Neural cell (in vitro differentiated cells): ENCODE measurements at regions not wholly inside any gene's neighbourhood (a gene's known extent, or its start where the extent isn't known, plus 50 kb on each side); places are given as distances from the start of the nearest gene placed in this dataset.

Experiments used
- H2AFZ ChIP-seq: fragments of 200-600, 300-800 bp; sonication (generic), shearing (Covaris generic); 2 replicates; pipeline ENCODE4 v1.6.0; 2014; ENCODE audit warnings: low read depth, mild to moderate bottlenecking, antibody characterized with exemption, low read length, moderate library complexity
- H3F3A ChIP-seq: fragments of 200-600 bp; shearing (Covaris generic); 2 replicates; pipeline ENCODE4 v1.6.1; 2016; ENCODE audit warnings: mild to moderate bottlenecking, moderate library complexity, mixed read lengths, antibody characterized with exemption, low read length; ENCODE audit not compliant: insufficient read depth, poor library complexity, severe bottlenecking
- H3K27ac ChIP-seq: fragments of 200-600, 300-800 bp; sonication (generic), shearing (Covaris generic); 2 replicates; pipeline ENCODE4 v1.5.1; 2014; ENCODE audit warnings: mild to moderate bottlenecking, low read length, moderate library complexity
- H3K27me3 ChIP-seq: fragments of 300-800, 200-600 bp; sonication (generic), shearing (Covaris generic); 2 replicates; pipeline ENCODE4 v1.6.0; 2014; ENCODE audit warnings: mild to moderate bottlenecking, low read depth, low read length, moderate library complexity; ENCODE audit not compliant: insufficient read depth
- H3K36me3 ChIP-seq: fragments of 300-800, 200-600 bp; sonication (generic), shearing (Covaris generic); 2 replicates; pipeline ENCODE4 v1.5.1; 2014; ENCODE audit warnings: mild to moderate bottlenecking, antibody characterized with exemption, low read length, moderate library complexity; ENCODE audit not compliant: insufficient read depth
- H3K4me2 ChIP-seq: fragments of 300-800, 200-600 bp; sonication (generic), shearing (Covaris generic); 2 replicates; pipeline ENCODE4 v1.6.0; 2014; ENCODE audit warnings: mild to moderate bottlenecking, low read length
- H3K4me3 ChIP-seq: fragments of 300-800, 200-600 bp; sonication (generic), shearing (Covaris generic); 2 replicates; pipeline ENCODE4 v1.5.1; 2014; ENCODE audit warnings: mild to moderate bottlenecking, low read length, moderate library complexity
- H3K79me2 ChIP-seq: fragments of 200-600 bp; shearing (Covaris generic); replicated peaks from 2 replicates; pipeline ENCODE4 v1.6.0; 2014; ENCODE audit warnings: mild to moderate bottlenecking, low read length, moderate library complexity; ENCODE audit not compliant: insufficient read depth
- H3K9ac ChIP-seq: fragments of 300-800, 200-600 bp; sonication (generic), shearing (Covaris generic); 2 replicates; pipeline ENCODE4 v1.6.1; 2016; ENCODE audit warnings: mild to moderate bottlenecking, low read length, mixed read lengths
- H3K9me2 ChIP-seq: fragments of 200-600 bp; shearing (Covaris generic); 2 replicates; pipeline ENCODE4 v1.6.1; 2016; ENCODE audit warnings: mild to moderate bottlenecking, low read length, mixed read lengths; ENCODE audit not compliant: insufficient read depth
- H3K9me3 ChIP-seq: fragments of 200-600, 300-800 bp; sonication (generic), shearing (Covaris generic); 2 replicates; pipeline ENCODE4 v1.6.1; 2016; ENCODE audit warnings: mild to moderate bottlenecking, mixed run types, low read length, moderate library complexity, mixed read lengths
- H4K20me1 ChIP-seq: fragments of 200-600 bp; shearing (Covaris generic); 2 replicates; pipeline ENCODE4 v1.6.1; 2016; ENCODE audit warnings: mild to moderate bottlenecking, mixed run types; ENCODE audit not compliant: insufficient read depth
- EP300 ChIP-seq: fragments of 450-650 bp; conservative IDR thresholded peaks from 2 replicates; pipeline ENCODE4 v1.6.1; 2014; ENCODE audit warnings: antibody characterized with exemption, mild to moderate bottlenecking, moderate library complexity; ENCODE audit not compliant: poor library complexity, severe bottlenecking
- EZH2 ChIP-seq: fragments of 200-600, 300-800 bp; shearing (Covaris generic), sonication (generic); IDR thresholded peaks from 2 replicates; pipeline ENCODE4 v1.6.1; 2014; ENCODE audit warnings: antibody characterized with exemption, low read length, borderline replicate concordance, mild to moderate bottlenecking; ENCODE audit not compliant: insufficient read depth, poor library complexity, severe bottlenecking
- MXI1 ChIP-seq: fragments of 450-650 bp; conservative IDR thresholded peaks from 2 replicates; pipeline ENCODE4 v1.6.1; 2014; ENCODE audit warnings: antibody characterized with exemption, mild to moderate bottlenecking; ENCODE audit not compliant: poor library complexity, severe bottlenecking
- POLR2AphosphoS5 ChIP-seq: IDR thresholded peaks from 2 replicates; pipeline ENCODE4 v1.6.1; 2012
- RAD21 ChIP-seq: fragments of 450-650 bp; conservative IDR thresholded peaks from 2 replicates; pipeline ENCODE4 v1.6.1; 2014; ENCODE audit warnings: antibody characterized with exemption, mild to moderate bottlenecking, moderate library complexity
- SMC3 ChIP-seq: fragments of 450-650 bp; conservative IDR thresholded peaks from 2 replicates; pipeline ENCODE4 v1.6.1; 2014; ENCODE audit warnings: antibody characterized with exemption, mild to moderate bottlenecking, moderate library complexity; ENCODE audit not compliant: poor library complexity
- TAF1 ChIP-seq: IDR thresholded peaks from 2 replicates; pipeline ENCODE4 v1.6.1; 2012; ENCODE audit warnings: low read depth
- TF ChIP-seq, protein P1 (sequence below): fragments of 450-650 bp; IDR thresholded peaks from 2 replicates; pipeline ENCODE4 v1.5.1; 2014; ENCODE audit warnings: antibody characterized with exemption, mild to moderate bottlenecking, moderate library complexity; ENCODE audit not compliant: poor library complexity, severe bottlenecking
- TF ChIP-seq, protein P2 (sequence below): IDR thresholded peaks from 2 replicates; pipeline ENCODE4 v1.6.1; 2012; ENCODE audit warnings: borderline replicate concordance

DNA sequence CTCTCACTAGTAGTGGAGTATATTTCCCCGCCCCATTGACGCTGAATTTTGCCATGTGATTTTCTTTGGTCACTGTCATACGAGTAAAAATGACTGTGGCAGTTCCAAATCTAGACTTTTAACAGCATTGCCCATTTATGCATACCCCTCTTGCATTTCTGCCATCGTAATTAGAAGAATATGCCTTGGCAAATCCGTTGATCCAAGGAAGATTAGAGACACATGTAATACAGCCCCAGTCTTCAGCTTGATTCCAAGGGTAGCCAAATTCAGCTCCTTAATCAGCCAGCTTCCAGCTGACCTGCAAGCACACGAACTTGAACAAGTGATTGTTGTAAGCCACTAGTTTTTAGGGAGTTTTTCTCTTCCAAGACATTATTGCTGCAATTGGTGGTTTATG lies 290.3 kb upstream of the ADAMTS5 start:
- no peak overlapping the region for H3K9ac ChIP-seq
- no peak overlapping the region for H3K27ac ChIP-seq
- no peaks in the 10 kb centered on the region for H3F3A ChIP-seq
- no peak overlapping the region for H3K4me2 ChIP-seq
- H3K9me2 ChIP-seq, result no peaks in the 10 kb centered on the region
- no peaks in the 10 kb centered on the region for H3K36me3 ChIP-seq
- H3K4me3 ChIP-seq, result no peak overlapping the region
- no peaks in the 10 kb centered on the region for H3K27me3 ChIP-seq
- no peaks in the 10 kb centered on the region for H4K20me1 ChIP-seq
- TF ChIP-seq EZH2 (no peak), EP300 (no peak), SMC3 (no peak), MXI1 (no peak), POLR2AphosphoS5 (no peak), TAF1 (no peak), RAD21 (no peak)
- TF ChIP-seq, protein P1, sequence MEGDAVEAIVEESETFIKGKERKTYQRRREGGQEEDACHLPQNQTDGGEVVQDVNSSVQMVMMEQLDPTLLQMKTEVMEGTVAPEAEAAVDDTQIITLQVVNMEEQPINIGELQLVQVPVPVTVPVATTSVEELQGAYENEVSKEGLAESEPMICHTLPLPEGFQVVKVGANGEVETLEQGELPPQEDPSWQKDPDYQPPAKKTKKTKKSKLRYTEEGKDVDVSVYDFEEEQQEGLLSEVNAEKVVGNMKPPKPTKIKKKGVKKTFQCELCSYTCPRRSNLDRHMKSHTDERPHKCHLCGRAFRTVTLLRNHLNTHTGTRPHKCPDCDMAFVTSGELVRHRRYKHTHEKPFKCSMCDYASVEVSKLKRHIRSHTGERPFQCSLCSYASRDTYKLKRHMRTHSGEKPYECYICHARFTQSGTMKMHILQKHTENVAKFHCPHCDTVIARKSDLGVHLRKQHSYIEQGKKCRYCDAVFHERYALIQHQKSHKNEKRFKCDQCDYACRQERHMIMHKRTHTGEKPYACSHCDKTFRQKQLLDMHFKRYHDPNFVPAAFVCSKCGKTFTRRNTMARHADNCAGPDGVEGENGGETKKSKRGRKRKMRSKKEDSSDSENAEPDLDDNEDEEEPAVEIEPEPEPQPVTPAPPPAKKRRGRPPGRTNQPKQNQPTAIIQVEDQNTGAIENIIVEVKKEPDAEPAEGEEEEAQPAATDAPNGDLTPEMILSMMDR, result no peak
- TF ChIP-seq, protein P2, sequence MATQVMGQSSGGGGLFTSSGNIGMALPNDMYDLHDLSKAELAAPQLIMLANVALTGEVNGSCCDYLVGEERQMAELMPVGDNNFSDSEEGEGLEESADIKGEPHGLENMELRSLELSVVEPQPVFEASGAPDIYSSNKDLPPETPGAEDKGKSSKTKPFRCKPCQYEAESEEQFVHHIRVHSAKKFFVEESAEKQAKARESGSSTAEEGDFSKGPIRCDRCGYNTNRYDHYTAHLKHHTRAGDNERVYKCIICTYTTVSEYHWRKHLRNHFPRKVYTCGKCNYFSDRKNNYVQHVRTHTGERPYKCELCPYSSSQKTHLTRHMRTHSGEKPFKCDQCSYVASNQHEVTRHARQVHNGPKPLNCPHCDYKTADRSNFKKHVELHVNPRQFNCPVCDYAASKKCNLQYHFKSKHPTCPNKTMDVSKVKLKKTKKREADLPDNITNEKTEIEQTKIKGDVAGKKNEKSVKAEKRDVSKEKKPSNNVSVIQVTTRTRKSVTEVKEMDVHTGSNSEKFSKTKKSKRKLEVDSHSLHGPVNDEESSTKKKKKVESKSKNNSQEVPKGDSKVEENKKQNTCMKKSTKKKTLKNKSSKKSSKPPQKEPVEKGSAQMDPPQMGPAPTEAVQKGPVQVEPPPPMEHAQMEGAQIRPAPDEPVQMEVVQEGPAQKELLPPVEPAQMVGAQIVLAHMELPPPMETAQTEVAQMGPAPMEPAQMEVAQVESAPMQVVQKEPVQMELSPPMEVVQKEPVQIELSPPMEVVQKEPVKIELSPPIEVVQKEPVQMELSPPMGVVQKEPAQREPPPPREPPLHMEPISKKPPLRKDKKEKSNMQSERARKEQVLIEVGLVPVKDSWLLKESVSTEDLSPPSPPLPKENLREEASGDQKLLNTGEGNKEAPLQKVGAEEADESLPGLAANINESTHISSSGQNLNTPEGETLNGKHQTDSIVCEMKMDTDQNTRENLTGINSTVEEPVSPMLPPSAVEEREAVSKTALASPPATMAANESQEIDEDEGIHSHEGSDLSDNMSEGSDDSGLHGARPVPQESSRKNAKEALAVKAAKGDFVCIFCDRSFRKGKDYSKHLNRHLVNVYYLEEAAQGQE, result no peak
- no peaks in the 10 kb centered on the region for H3K79me2 ChIP-seq
- H3K9me3 ChIP-seq, result no peaks in the 10 kb centered on the region
- H2AFZ ChIP-seq, result no peak overlapping the region

DNA sequence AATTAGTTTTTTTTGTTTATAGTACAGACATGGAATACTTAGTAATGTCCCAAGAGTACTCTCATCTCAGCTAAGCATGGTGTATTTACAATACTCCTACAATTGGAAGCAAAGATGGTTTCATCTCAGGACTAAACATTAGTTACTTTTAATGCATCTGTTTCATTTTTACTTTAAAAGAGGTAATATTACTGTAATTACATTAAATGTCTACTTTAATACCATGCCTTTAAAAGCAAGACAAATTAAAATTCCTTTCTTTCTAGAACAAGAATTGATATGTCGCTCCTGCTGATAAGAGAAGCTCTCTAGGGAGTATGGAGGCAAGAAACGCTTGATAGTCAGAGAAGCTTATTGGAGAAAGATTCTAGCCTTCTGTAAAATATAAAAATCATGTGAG lies 284.9 kb upstream of the ADAMTS5 start:
- Histone ChIP-seq H3K79me2 (no peaks in the 10 kb centered on the region), H3K9me3 (no peaks in the 10 kb centered on the region), H3K9ac (no peak overlapping the region), H3K27me3 (no peaks in the 10 kb centered on the region), H3K4me3 (no peak overlapping the region), H4K20me1 (no peaks in the 10 kb centered on the region), H3K9me2 (no peaks in the 10 kb centered on the region), H3K4me2 (no peak overlapping the region), H3F3A (no peaks in the 10 kb centered on the region), H3K36me3 (no peaks in the 10 kb centered on the region), H3K27ac (no peak overlapping the region), H2AFZ (no peak overlapping the region)
- TF ChIP-seq, protein P2, result no peak
- TF ChIP-seq EP300 (no peak), EZH2 (no peak), RAD21 (no peak), TAF1 (no peak), SMC3 (no peak), MXI1 (no peak), POLR2AphosphoS5 (no peak)
- TF ChIP-seq, protein P1, result no peak
